ENCODE measurements at regions not wholly inside any gene's neighbourhood (a gene's known extent, or its start where the extent isn't known, plus 50 kb on each side); places are given as distances from the start of the nearest gene placed in this dataset.

DNA sequence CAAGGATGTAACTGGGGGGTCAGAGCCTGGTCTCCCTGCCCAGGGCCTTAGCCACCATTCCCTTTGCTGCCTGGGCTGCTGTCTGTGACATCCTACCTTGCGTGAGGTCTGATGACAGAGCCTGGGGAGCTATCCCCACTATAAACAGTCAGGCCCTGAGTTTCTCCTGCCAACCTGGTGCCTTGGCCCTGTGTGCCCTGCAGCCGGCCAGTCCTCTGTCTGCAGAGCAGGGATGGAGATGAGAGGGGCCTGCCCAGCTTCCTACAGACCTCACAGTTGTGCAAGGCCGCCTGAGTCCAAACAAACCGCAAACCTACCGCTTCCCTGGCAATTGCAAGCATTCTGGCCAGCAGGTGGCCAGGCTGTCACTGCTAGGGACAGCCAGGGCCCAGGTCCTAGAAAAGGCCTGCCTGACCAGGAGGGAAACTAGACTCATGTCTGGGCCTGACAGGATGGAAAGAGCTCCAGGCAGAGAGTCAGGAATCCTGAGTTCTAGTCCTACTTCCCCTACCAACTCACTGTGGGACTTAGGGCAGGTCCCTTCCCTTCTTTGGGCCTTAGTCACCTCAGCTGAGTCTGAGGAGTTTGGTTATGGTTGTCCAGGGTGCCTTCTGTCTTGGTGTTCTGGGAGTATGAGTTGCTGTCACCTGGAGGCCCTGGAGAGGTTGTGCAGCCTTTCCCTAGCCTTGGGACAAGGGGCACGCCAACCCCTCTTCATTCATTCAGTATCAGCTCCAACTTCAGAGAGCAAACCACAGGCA is 86.2 kb downstream of the VEGFA start:
- no TSS peak for BruUV-seq (replicated peaks)
- ChIA-PET CTCF (interaction anchor here (0.6 to 1.1 kb wide), 2 partner anchors 142 to 223 kb away, joined by 3 to 4 read pairs; no protein-coding TSS in a partner anchor), POLR2A (ENCODE audit: unreplicated experiment) (no interaction called here)
- H3K4me1 ChIP-seq (ENCODE audit: insufficient read depth, low read length) = no peaks in the 10 kb centered on the region
- DNase-seq (peak; percentile 33), ATAC-seq (peak; percentile 87)
- no peak overlapping the region for H3K4me3 ChIP-seq (ENCODE audit: low read length)
- no peaks in the 10 kb centered on the region for H4K20me1 ChIP-seq (ENCODE audit: low read length)
- no peaks in the 10 kb centered on the region for H3K9me2 ChIP-seq (replicated peaks; ENCODE audit: low read length)
- no peaks in the 10 kb centered on the region for H3K27me3 ChIP-seq (ENCODE audit: low read length)
- intact Hi-C loops (cut with micrococcal nuclease) = loop anchor here (2.0 kb wide), 1 partner anchor 71 kb away; no protein-coding TSS in a partner anchor
- no peak overlapping the region for H3K4me2 ChIP-seq (ENCODE audit: low read length)
- no peaks in the 10 kb centered on the region for H3K9me3 ChIP-seq (ENCODE audit: low read length)
- H3K79me2 ChIP-seq (ENCODE audit: low read length) = no peaks in the 10 kb centered on the region
- H3K27ac ChIP-seq (ENCODE audit: low read length) = no peak overlapping the region
- no peak overlapping the region for H3K9ac ChIP-seq (ENCODE audit: low read length)
- H3K36me3 ChIP-seq (ENCODE audit: low read depth, low read length) = no peaks in the 10 kb centered on the region
- H3F3A ChIP-seq (ENCODE audit: low read length, unreplicated experiment) = no peaks in the 10 kb centered on the region
- H2AFZ ChIP-seq (ENCODE audit: low read length) = no peak overlapping the region
- peak; percentile 60 for TF ChIP-seq CTCF (conservative IDR thresholded peaks at IDR 0.05; ENCODE audit: low read depth, low read length)
- TF ChIP-seq EZH2phosphoT487 (IDR thresholded peaks at IDR 0.05; ENCODE audit: borderline replicate concordance, low read length) = no peak

- Histone ChIP-seq H3K4me1 (ENCODE audit: insufficient read depth, low read length) (no peaks in the 10 kb centered on the region), H3F3A (ENCODE audit: low read length, unreplicated experiment) (no peaks in the 10 kb centered on the region), H3K79me2 (ENCODE audit: low read length) (no peaks in the 10 kb centered on the region), H3K27me3 (ENCODE audit: low read length) (no peaks in the 10 kb centered on the region), H2AFZ (ENCODE audit: low read length) (no peak overlapping the region), H3K9me2 (replicated peaks; ENCODE audit: low read length) (no peaks in the 10 kb centered on the region), H3K27ac (ENCODE audit: low read length) (no peak overlapping the region), H3K36me3 (ENCODE audit: low read depth, low read length) (no peaks in the 10 kb centered on the region), H3K9ac (ENCODE audit: low read length) (no peak overlapping the region), H3K4me2 (ENCODE audit: low read length) (no peak overlapping the region), H3K9me3 (ENCODE audit: low read length) (no peaks in the 10 kb centered on the region), H4K20me1 (ENCODE audit: low read length) (no peaks in the 10 kb centered on the region), H3K4me3 (ENCODE audit: low read length) (no peak overlapping the region)
- ChIA-PET CTCF (interaction anchor here (1.1 kb wide), 1 partner anchor 224 kb away, joined by 4 read pairs; no protein-coding TSS in a partner anchor), POLR2A (ENCODE audit: unreplicated experiment) (no interaction called here)
- TF ChIP-seq EZH2phosphoT487 (IDR thresholded peaks at IDR 0.05; ENCODE audit: borderline replicate concordance, low read length) = no peak
- no peak for TF ChIP-seq CTCF (conservative IDR thresholded peaks at IDR 0.05; ENCODE audit: low read depth, low read length)
- intact Hi-C loops (cut with micrococcal nuclease) = no loop called here
- ATAC-seq (no peak), DNase-seq (no peak)
- no TSS peak for BruUV-seq (replicated peaks)
Observed at GRCh38 chr6:43855247-43855646, 85.2 kb downstream of the VEGFA start.

DNA sequence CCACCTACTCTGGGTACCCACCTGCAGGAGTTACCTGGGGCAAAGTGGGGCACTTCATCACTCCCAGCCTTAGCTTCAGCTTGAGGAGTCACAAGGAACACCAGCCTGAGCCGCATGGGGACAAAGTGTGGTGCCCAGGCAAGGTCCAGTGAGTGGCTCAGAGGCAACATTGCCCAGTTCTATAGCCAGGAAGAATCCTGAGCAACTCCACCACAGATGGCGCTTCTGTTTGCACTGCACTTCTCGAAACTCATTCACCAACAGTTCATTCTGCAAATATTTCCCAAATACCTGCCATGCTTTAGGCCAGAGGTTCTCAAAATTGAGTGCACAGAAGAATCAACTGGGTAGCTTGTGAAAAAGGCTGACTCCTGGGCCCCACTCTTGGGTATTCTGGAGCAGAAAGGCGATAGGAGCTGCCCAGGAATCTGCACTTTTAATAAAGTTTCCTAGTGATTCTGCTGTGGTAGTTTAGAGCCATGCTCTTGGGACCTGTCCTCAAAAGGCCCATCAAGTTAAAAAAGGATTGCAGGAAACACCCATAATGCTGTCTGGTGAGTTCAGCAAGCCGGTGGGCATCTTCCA is 83.1 kb downstream of the VEGFA start:
- H3K4me3 ChIP-seq (ENCODE audit: low read length) = no peak overlapping the region
- H4K20me1 ChIP-seq (ENCODE audit: low read length) = no peaks in the 10 kb centered on the region
- no peaks in the 10 kb centered on the region for H3K9me2 ChIP-seq (replicated peaks; ENCODE audit: low read length)
- CTCF ChIA-PET = no interaction called here
- intact Hi-C loops (cut with micrococcal nuclease) = no loop called here
- H3K27ac ChIP-seq (ENCODE audit: low read length) = no peak overlapping the region
- no peak overlapping the region for H2AFZ ChIP-seq (ENCODE audit: low read length)
- no peak for ATAC-seq
- BruUV-seq (replicated peaks) = no TSS peak
- no peak overlapping the region for H3K9ac ChIP-seq (ENCODE audit: low read length)
- H3K27me3 ChIP-seq (ENCODE audit: low read length) = no peaks in the 10 kb centered on the region
- H3F3A ChIP-seq (ENCODE audit: low read length, unreplicated experiment) = no peaks in the 10 kb centered on the region
- H3K79me2 ChIP-seq (ENCODE audit: low read length) = no peaks in the 10 kb centered on the region
- H3K36me3 ChIP-seq (ENCODE audit: low read depth, low read length) = no peaks in the 10 kb centered on the region
- DNase-seq = peak; percentile 14
- H3K4me1 ChIP-seq (ENCODE audit: insufficient read depth, low read length) = peaks cover 2% of the 10 kb centered on the region; the same call in 1 of the 2 replicates
- no peak for TF ChIP-seq EZH2phosphoT487 (IDR thresholded peaks at IDR 0.05; ENCODE audit: borderline replicate concordance, low read length)
- H3K9me3 ChIP-seq (ENCODE audit: low read length) = no peaks in the 10 kb centered on the region
- H3K4me2 ChIP-seq (ENCODE audit: low read length) = no peak overlapping the region
- POLR2A ChIA-PET (ENCODE audit: unreplicated experiment) = no interaction called here
